Adipocyte (in vitro differentiated cells): ENCODE measurements at regions not wholly inside any gene's neighbourhood (a gene's known extent, or its start where the extent isn't known, plus 50 kb on each side); places are given as distances from the start of the nearest gene placed in this dataset.

Experiments
- DNase-seq: peaks from one replicate; pipeline ENCODE4 v3.0.0-alpha.2; 2015; ENCODE audit warnings: low read depth
- H3K27me3 ChIP-seq: replicated peaks from 2 replicates; pipeline ENCODE4 v1.7.0; 2013; ENCODE audit warnings: mild to moderate bottlenecking, low read length, moderate library complexity; ENCODE audit not compliant: control insufficient read depth, insufficient read depth
- H3K36me3 ChIP-seq: 2 replicates; pipeline ENCODE4 v1.7.0; 2013; ENCODE audit warnings: low read length, mild to moderate bottlenecking, moderate library complexity; ENCODE audit not compliant: control insufficient read depth, insufficient read depth, severe bottlenecking
- H3K4me1 ChIP-seq: 2 replicates; pipeline ENCODE4 v1.7.0; 2013; ENCODE audit warnings: mild to moderate bottlenecking, low read length, moderate library complexity; ENCODE audit not compliant: control insufficient read depth, insufficient read depth
- H3K4me3 ChIP-seq: 2 replicates; pipeline ENCODE4 v1.7.0; 2013; ENCODE audit warnings: mild to moderate bottlenecking, low read length, moderate library complexity
- H3K9ac ChIP-seq: 2 replicates; pipeline ENCODE4 v1.7.0; 2013; ENCODE audit warnings: mild to moderate bottlenecking, low read length, moderate library complexity
- H3K9me3 ChIP-seq: 2 replicates; pipeline ENCODE4 v1.7.0; 2013; ENCODE audit warnings: mild to moderate bottlenecking, low read length, moderate library complexity; ENCODE audit not compliant: control insufficient read depth

DNA sequence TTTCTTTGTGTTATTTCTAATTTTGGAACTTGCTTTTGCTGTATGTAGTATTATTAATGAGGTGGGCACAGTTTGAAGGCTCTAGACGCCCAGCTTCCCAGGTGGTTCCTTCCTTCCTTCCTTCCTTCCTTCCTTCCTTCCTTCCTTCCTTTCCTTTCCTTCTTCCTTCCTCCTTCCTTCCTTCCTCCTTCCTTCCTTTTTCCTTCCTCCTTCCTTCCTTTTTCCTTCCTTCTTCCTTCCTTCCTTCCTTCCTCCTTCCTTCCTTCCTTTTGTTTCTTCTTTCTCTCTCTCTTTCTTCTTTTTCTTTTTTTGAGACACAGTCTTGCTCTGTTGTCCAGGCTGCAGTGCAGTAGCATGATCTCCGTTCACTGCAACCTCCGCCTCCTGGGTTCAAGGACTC lies 906.7 kb downstream of the AACS start:
- Histone ChIP-seq H3K4me1 (no peaks in the 10 kb centered on the region), H3K9me3 (no peaks in the 10 kb centered on the region), H3K4me3 (no peak overlapping the region), H3K36me3 (no peaks in the 10 kb centered on the region), H3K9ac (no peak overlapping the region), H3K27me3 (no peaks in the 10 kb centered on the region)
- DNase-seq = no peak

DNA sequence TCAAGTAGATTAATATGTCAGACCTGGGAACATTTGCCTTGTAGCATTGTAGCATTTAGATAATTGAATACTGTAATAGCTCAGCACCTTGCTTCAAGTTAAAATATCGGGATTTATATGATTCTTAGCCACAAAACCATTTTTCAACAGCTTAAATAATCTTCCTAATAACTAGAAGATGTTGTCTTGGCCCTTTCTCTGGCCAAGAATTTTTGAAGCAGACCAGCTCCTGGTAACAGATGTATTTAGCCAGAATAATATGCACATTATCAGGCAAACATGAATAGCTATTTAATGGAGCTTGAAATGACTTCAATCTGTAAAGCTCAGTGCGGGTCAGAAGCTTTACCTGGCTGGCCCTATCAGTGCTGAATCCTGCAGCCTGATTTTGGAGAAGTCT lies 913.1 kb downstream of the AACS start:
- H3K4me1 ChIP-seq = no peaks in the 10 kb centered on the region
- H3K9me3 ChIP-seq = no peaks in the 10 kb centered on the region
- no peaks in the 10 kb centered on the region for H3K36me3 ChIP-seq
- no peak for DNase-seq
- H3K4me3 ChIP-seq = no peak overlapping the region
- no peak overlapping the region for H3K9ac ChIP-seq
- no peaks in the 10 kb centered on the region for H3K27me3 ChIP-seq

DNA sequence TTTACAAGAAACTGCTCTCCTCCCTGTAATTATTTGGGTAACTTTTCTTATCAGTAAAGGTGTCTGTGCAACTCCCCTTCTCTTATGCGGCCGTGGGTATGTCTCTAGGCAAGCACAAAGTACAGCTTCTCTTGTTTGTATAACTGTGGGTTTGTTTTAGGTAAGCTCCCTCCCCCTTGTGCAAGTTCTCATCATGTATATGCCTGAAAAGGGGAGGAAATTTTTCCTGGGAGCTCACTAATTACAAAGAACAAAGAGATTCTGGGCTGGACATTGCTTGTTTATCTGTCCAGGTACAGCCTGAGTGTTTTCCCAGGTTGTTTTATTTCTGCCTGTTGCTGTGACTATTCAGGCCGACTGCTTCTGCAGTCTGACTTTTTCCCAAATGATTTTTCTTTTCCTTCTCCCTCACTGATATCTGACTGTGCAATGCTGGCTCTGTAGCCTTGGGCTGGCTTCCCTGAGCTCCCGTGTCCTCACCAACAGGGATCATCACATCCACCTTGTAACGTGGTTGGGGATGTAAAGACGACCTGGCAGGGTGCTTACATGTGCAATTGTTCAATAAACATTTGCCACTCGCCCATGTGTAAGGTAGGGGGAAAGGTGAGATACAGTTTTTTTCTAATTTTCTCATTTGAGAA lies 916.5 kb downstream of the AACS start:
- DNase-seq = no peak
- Histone ChIP-seq H3K27me3 (no peaks in the 10 kb centered on the region), H3K9me3 (no peaks in the 10 kb centered on the region), H3K4me3 (no peak overlapping the region), H3K36me3 (no peaks in the 10 kb centered on the region), H3K4me1 (no peaks in the 10 kb centered on the region), H3K9ac (no peak overlapping the region)

DNA sequence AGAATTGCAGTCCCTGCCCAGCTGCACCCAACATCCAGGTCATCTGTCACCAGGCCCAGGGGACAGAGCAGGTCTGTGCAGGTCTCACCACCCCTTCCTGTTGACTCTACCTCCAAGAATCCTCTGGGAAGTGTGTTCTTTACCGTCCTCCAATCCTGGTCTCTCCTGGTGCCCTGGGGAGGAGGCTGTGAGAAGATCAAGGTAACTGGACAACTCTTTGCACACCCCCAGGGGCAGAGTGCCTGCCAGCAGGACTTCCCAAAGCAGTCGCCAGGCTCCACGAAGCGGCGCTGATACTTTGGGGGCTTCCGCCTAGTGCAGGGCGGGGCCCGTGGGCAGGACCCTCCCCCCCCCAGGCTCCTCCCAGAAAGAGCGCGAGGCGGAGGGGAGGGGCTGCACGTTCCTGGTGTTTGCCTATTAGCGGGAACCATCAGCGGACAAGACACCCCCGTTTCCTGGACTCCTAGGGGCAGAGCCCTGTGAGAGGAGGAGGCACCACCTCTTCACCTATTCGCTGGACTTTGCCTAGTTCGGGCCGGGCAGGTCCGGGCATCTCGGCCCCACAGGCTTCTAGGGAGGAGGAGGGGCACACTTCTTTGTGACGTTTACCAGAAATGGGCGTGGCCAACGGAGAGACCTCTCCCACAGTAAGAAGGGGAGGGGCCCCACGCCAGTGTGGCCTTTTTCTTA lies 918.0 kb downstream of the AACS start:
- H3K4me1 ChIP-seq = no peaks in the 10 kb centered on the region
- peak; percentile 16 for DNase-seq
- no peak overlapping the region for H3K4me3 ChIP-seq
- no peaks in the 10 kb centered on the region for H3K27me3 ChIP-seq
- H3K36me3 ChIP-seq = no peaks in the 10 kb centered on the region
- H3K9ac ChIP-seq = no peak overlapping the region
- no peaks in the 10 kb centered on the region for H3K9me3 ChIP-seq

DNA sequence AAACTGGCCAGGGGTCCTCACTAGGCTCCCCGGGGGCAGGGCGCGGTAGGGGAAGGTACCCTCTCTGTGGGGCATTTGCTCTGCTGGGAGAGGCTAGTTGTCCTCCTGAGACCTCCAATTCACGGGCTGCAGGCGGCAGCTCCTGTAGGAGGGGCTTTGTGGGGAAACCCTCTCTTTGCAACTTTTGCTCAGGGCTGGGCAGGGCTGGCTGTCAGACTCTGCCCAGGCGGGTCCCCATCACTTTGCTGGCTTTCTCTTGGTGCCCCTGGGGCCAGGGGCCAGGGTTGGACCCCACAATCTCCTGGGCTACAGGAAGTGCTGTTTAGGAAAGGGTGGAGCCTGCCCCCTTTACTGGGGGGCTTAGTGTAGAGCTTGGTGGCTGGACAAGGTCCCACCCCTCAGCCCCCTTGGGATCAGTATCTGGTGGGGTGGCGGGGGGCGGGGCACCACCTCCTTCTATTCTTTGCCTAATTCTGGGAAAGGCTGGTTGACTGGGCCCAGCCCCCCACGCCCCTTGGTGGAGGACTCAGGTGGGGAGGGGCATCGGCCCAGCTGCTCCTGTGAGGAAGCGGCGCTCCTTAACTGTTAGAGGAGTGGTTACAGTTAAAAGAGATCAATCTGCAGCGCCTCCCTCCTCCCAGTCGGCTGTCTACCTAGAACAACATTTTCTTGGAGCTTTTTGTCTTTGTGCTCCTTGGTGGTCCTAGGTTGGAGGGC lies 918.7 kb downstream of the AACS start:
- H3K4me1 ChIP-seq = no peaks in the 10 kb centered on the region
- no peak overlapping the region for H3K9ac ChIP-seq
- H3K27me3 ChIP-seq = no peaks in the 10 kb centered on the region
- H3K9me3 ChIP-seq = no peaks in the 10 kb centered on the region
- no peak overlapping the region for H3K4me3 ChIP-seq
- DNase-seq = no peak
- no peaks in the 10 kb centered on the region for H3K36me3 ChIP-seq

DNA sequence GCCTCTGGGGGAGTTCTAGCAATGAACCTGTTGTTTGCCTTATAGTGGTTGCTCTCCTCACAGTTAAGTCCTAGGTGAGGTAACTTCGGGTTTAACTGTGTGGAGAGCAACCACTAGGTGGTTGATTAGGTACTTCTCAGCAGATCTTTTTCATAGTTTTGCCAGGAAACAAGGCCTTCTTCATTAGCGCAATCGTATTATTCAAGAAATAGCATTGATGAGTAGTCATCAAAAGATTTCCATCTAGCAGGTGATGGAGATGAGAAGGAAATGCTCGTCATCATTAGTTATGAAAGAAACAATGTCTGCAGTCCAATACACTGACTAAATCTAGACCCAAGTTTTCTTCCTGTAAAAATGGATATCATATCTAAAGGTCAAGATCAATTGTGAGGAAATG lies 923.3 kb downstream of the AACS start:
- H3K9ac ChIP-seq = no peak overlapping the region
- no peaks in the 10 kb centered on the region for H3K27me3 ChIP-seq
- no peak for DNase-seq
- H3K4me3 ChIP-seq = no peak overlapping the region
- no peaks in the 10 kb centered on the region for H3K4me1 ChIP-seq
- no peaks in the 10 kb centered on the region for H3K36me3 ChIP-seq
- no peaks in the 10 kb centered on the region for H3K9me3 ChIP-seq

DNA sequence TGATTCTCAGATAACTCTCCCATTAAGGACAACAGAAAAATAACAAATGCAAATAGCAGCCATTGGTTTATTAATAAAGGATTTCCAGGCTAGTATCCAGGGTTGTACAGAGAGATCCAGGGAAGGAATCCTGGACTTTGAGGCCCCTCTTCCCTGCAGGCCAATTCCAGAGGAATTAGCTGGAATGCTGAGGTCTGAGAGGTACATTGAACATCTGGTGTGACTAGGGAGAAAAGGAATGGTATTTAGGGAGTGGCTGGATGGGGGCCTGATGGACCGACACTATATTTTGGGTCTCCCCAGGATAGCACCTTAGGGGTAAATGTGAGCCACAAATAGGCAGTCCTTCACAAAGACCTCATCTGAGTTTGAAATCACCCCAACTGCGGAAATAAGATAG lies 924.5 kb downstream of the AACS start:
- H3K36me3 ChIP-seq = no peaks in the 10 kb centered on the region
- no peaks in the 10 kb centered on the region for H3K4me1 ChIP-seq
- H3K4me3 ChIP-seq = no peak overlapping the region
- no peaks in the 10 kb centered on the region for H3K27me3 ChIP-seq
- H3K9ac ChIP-seq = no peak overlapping the region
- no peak for DNase-seq
- no peaks in the 10 kb centered on the region for H3K9me3 ChIP-seq

DNA sequence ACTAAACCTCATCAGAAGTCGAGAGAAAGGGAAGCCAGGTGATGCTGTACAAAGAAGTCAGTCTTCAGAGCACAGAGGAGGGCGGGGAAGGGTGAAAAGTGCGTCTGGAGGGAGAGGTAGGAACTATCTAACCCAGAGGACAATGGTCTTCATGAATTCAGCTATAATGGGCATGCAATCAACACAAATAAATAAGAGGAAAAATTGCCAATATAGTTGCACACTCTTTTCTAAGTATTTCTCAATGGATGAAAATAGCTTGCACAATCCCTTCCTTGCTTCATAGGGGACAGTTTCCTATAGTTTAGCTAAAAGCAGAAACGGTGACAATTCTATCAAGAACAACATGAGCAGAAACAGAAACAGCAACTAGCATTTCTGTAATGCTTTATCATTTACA lies 931.2 kb downstream of the AACS start:
- Histone ChIP-seq H3K9me3 (no peaks in the 10 kb centered on the region), H3K27me3 (no peaks in the 10 kb centered on the region), H3K4me3 (no peak overlapping the region), H3K36me3 (no peaks in the 10 kb centered on the region), H3K4me1 (no peaks in the 10 kb centered on the region), H3K9ac (no peak overlapping the region)
- no peak for DNase-seq

DNA sequence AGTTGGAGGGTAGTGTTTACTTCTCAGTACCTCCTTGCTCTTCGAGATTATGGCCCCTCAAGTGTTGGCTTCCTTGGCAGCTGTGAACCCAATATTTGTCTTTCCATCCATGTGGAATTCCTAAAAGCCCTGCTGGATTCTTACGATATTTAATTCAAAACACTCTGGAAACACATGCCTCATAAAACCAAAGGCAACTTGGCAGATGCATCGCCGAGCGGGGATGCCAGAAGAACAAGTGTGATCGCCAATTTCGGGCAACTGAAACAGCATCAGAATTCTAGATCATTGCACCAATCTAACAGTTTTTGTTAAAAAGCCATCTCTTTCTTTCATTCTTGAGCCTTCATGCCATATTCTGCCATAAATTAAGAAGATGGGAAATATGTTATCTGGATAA lies 934.4 kb downstream of the AACS start:
- Histone ChIP-seq H3K27me3 (no peaks in the 10 kb centered on the region), H3K4me1 (no peaks in the 10 kb centered on the region), H3K9me3 (no peaks in the 10 kb centered on the region), H3K36me3 (no peaks in the 10 kb centered on the region), H3K9ac (no peak overlapping the region), H3K4me3 (no peak overlapping the region)
- DNase-seq = no peak

DNA sequence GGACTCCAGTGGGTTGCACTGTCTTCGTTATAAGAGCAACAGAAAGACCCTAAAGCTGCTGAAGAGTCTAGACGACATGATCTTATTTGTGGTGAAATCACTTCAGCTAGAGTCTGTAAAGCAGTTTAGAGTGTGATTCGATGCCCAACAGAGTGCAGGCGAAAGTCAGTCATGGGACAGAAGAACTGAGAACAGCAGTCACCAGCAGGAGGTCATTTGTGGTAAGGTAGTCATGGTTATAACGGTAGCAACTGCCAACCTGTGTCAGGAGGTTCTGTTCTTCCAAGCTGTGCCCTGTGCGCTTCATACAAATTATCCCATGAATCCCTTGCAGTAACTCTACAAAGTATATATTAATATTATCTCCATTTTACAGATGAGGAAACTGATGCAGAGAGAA lies 954.1 kb downstream of the AACS start:
- Histone ChIP-seq H3K4me3 (no peak overlapping the region), H3K9me3 (peaks cover 16% of the 10 kb centered on the region), H3K27me3 (no peaks in the 10 kb centered on the region), H3K4me1 (no peaks in the 10 kb centered on the region), H3K36me3 (no peaks in the 10 kb centered on the region), H3K9ac (no peak overlapping the region)
- DNase-seq = no peak

DNA sequence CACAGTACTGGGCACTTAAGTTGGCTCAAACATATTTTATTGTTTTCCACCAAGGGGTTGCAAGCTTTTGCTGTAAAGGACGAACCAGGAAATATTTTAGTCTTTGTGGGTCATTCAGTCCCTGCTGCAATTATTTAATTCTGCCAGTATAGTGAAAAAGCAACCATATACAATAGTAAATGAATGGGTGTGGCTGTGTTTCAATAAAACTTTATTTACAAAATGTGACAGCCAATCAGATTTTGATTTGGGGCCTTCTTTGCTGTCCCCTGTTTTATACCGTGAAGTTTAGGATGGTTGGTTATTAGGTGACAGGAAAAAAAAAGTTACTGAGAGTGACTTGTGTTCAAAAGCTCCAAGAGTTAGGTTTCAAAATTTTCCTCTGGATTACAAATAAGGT lies 956.4 kb downstream of the AACS start:
- Histone ChIP-seq H3K9ac (no peak overlapping the region), H3K36me3 (no peaks in the 10 kb centered on the region), H3K4me3 (no peak overlapping the region), H3K9me3 (peaks cover 16% of the 10 kb centered on the region), H3K27me3 (no peaks in the 10 kb centered on the region), H3K4me1 (no peaks in the 10 kb centered on the region)
- DNase-seq = no peak
